T1000 (cell line): ENCODE measurements at regions not wholly inside any gene's neighbourhood (a gene's known extent, or its start where the extent isn't known, plus 50 kb on each side); places are given as distances from the start of the nearest gene placed in this dataset.

ENCODE experiments used
- DNase-seq: peaks from one replicate; lab custom pipeline; 2025; ENCODE audit warnings: mixed read lengths; lab: John Stamatoyannopoulos, UW

- no peak for DNase-seq
These were observed 152.5 kb upstream of the TLL1 start for GRCh38 chr4:165720411-165721082.

DNA sequence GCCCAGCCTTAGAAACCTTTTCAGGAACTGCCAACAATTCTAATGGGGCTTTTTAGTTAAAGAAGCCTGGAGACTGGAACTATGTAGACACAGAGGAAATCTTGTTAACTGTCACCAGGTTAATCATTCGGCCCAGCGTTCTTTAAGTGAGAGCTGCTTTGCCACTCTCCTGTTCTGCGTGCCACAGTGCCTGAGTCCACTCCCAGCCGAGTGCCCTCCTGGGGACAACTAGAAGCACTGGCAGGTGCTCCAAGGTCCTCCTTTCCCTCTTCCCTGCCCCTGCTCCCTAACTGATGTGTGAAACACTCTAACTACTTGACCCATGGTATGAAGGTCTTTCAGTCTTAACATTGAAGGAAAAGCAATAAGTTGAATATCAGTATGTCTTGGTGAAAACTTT is 151.2 kb upstream of the TLL1 start:
- no peak for DNase-seq

DNA sequence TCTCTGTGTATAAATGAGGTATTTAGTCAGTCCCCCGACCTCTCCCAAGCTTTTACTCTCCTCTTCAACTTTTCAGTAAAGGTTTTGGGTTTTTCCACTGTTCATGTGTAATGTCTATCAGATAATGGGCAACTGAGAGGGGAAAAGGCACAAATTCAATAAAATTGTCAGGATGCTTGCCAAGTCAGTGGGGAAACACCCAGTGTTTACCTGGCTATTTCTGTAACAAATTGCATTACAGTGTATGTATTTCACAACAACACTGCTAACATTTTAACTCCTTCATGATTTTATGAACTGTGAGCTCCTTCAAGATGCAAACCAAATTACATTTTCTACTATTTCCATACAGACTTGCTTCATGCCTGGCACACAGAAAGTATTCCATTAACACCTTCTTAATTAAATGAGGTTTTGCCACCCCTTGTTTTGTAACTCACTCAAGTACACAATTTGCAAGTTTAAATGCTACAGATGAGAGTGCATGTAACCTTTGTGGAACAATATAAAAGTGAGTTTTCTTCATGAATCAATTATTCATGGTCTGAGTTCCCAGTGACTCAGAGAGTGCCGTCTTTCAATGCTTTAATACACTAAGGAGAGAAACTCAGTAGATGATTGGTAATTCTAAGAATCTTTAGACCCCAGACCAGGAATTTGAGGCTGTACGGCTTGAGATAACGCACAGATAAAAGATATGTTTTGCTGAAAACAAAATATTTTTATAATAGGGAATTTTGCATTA is 149.8 kb upstream of the TLL1 start:
- DNase-seq = no peak

DNA sequence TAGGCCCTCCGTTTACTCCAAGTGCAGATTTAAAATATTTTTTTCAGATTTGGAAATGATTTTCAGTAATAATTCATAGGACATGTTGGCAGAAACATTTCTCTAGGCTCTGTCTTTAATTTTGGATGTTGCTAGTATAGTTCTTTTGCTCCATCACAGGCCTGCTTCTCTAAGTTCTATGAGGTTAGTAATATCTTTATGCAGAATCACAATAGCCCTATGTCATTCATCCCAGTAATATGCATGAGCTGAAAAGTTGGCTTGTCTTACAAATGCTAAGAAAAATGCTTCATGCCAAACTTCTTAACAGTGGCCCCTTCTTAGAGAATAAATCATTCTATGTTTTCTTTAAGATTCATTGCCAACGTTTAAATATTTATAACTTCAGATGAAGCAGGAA is 148.3 kb upstream of the TLL1 start:
- no peak for DNase-seq

DNA sequence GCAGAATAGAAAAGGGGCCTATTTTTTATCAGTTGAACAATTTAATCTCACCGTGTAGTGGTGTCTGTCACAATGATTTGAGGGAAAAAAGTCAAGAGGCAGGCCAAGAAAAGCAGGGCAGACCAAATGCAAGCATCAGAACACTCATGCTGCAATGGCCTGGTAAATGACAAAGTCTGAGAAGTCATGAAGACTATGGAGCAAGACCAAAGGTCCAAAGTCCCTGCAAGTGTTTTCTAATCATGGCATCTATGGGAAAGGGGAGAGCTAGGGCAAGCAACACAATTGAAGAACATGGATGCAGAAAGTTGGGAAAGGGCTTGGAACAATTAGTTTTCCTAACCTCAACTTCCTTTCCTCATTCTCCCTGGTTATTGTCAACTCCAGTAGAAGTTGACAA is 147.7 kb upstream of the TLL1 start:
- no peak for DNase-seq

GRCh38 chr4:165726831-165727230 is 146.2 kb upstream of the TLL1 start:
- DNase-seq = no peak

DNA sequence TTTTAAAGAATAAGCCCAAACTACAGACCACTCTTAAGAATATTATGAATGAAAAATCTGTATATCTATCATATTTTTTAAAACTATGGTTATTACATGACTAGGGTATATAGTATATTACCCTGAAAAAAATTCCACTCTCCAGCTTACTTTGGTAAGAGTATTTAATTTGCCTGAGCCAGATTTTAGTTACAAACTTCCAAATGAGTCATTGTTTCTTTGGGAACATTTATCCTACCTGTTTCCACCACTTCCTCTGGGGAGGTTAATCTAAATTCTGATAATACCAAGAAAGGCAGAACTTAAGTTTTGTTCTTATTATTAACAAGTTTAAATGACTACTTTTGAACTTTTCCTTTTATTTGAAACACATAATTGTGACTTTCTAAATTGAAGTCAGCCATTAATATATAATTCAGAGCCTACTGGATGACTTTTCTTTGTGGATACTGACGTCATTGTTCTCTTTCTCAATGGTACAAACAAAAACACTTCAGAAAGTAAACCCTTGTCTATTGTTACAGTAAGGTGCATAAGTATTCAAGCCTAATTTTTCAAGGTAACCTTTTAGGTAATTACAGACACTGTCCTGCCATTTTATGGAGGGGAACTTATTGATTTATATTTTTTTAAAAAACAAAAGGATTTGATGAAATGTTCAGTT is 135.6 kb upstream of the TLL1 start:
- DNase-seq = no peak

GRCh38 chr4:165738571-165738970 is 134.5 kb upstream of the TLL1 start:
- DNase-seq = no peak

GRCh38 chr4:165740911-165741310 is 132.1 kb upstream of the TLL1 start:
- DNase-seq = no peak

DNA sequence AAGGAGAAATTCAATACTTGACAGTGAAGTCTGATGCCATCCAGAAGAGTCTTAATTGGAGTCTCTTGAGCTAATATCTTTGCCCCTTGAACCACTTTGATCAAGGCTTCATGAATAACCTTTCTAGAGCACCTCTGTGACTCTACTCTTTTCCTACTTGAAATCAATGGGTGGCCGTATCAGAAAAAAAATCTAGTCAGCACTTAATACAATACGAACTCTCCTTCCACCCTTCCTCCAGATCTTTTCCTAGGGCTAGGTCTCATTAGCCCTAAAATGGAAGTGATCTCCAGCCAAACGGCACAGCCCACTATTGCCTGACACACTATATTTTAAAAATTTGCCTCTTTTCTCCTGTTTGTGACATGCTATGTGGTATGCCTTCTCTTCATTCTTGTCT is 129.6 kb upstream of the TLL1 start:
- no peak for DNase-seq

DNA sequence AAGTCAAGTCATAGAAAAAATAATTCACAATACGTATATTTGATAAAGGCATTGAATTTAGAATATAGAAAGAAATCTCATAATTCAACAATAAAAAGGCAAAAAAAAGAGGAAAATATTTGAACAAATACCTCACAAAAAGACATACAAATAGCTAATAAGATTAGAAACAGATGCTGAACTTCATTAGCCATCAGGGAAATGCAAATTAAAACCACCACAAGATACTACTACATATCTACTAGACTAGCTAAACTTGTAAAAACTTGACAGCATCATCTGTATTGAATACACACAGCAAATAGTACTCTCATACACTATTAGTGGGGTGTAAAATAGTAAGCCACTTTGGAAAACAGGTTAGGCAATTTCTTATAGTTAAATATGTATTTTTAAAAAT is 128.7 kb upstream of the TLL1 start:
- no peak for DNase-seq

DNA sequence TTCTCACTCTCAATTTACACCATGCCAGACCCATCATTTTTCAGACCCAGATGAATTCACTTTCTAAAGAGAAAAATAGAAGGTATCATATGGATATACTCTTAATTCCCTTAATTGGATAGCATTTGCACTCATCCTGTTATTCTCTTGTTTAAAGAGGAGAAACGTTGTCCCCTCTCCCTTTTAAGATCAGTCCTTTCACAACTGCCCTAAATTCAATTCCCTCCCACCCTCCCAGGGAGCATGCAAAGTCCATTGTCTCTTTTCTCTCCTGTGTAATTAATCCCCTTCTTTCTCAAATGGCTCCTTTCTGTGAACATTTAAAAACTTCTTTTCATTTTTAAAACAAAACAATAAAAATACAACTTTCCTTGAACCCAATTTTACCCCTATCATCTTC is 124.7 kb upstream of the TLL1 start:
- DNase-seq = no peak

GRCh38 chr4:165751882-165752281 is 121.2 kb upstream of the TLL1 start:
- no peak for DNase-seq

DNA sequence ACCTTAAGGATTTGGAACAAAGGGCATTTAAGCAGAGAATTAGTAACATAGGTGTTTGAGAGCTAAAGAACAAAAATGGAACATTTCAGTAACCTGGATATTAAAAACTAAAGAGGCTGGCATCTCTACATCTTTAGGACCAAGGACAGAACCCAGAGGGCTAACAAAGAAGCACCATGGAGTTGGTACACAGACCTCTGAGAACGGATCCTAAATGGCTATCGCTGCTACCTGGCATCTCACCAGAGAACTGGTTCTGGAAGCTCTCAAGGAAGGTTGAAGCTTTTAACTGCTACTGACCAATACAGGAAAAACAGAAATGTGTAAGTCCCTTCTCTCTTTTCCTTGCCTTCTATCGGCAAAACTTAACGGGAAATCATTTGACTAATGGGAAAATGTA is 118.4 kb upstream of the TLL1 start:
- DNase-seq = no peak

GRCh38 chr4:165756836-165757235 is 116.2 kb upstream of the TLL1 start:
- no peak for DNase-seq

- no peak for DNase-seq
These were observed 115.6 kb upstream of the TLL1 start for GRCh38 chr4:165757451-165757850.

DNA sequence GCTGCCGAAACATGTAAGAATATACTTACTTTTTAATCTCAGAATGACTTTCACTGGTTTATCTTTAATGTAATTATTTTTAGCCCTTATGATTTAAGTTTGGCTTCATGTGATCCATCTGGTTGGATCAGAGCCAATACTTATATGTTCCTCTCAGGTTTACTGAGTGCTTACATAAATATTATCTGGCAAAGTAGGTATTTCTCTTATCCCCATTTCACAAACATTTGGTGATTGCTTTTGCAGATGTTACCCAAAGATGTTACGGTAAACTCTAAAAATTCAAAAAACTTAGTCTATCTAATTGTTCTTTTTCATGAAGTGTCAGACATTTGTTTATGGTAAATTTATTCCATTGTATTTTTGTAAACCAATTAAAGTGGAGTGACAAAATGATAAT is 115.0 kb upstream of the TLL1 start:
- no peak for DNase-seq

- no peak for DNase-seq
These were observed 112.9 kb upstream of the TLL1 start for GRCh38 chr4:165760182-165760581.

DNA sequence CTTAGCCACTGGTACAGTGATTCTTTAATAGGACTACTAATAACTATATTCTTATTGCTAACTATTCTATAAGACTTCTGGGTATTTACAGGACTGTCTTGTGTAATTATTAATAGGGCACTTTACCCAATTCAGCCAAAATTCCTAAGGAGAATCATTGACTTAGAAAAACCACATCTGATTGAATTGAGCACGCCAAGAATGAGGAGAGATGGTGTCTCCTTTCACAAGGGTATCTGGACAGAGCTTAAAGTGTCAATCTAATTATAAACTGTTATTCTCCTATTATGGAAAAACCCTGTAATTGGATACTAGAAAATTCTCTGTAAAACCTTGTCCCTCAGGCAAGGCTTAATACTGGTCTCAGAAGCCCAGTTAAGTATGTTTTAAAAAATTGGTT is 111.1 kb upstream of the TLL1 start:
- no peak for DNase-seq

- DNase-seq = no peak
These were observed 109.4 kb upstream of the TLL1 start for GRCh38 chr4:165763640-165764039.

- no peak for DNase-seq
These were observed 108.0 kb upstream of the TLL1 start for GRCh38 chr4:165765053-165765452.

DNA sequence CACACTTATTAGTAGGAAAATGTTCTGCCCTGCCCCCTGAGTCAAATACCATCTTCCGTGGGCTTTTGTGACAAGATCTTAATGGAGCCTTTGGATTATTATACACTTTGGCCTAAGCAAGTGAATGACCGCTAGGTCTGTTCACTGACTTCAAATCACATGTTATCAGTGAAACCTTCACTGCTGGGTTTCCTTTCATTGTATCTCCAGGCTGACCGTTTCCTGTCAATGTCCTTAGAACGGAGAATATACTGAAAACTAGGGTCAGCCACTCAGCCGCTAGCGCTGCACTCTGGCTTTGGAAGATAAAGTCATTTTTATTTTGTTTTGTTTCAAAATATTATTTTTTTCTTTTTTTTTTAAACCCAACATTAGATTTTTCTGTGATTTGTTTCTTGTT is 107.0 kb upstream of the TLL1 start:
- DNase-seq = no peak

DNA sequence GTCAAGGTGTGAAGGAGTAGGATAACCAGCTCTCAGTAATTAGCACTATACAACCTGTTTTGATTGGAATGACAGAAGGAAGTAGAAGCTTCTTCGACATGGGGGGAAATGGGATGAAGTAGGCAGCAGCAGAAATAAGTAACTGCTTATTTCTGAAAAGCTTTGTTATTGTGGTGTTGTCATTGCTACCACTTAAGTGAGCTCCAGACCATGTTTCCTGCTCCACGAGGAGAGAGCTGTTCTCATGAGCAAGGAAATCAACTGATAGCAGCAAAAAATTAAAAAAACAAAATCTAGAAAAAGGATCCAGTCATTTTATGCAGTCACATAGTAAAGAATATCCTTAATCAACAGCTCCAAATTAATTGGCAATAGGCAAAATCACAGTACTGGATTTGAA is 106.1 kb upstream of the TLL1 start:
- no peak for DNase-seq
